ENCODE measurements at regions not wholly inside any gene's neighbourhood (a gene's known extent, or its start where the extent isn't known, plus 50 kb on each side); places are given as distances from the start of the nearest gene placed in this dataset.
A peak's percentile ranks its signal among the peaks of the same experiment; 100 is the strongest.
"Not testable (repeated sequence)": the region's sequence is repeated elsewhere in the genome, so short reads cannot be mapped to it uniquely, and the experiment has no call there.

GRCh38 chr6:140758169-140758877 is 1374.4 kb upstream of the GJE1 start:
- DNase-seq (ENCODE audit: low read depth): no peak

DNA sequence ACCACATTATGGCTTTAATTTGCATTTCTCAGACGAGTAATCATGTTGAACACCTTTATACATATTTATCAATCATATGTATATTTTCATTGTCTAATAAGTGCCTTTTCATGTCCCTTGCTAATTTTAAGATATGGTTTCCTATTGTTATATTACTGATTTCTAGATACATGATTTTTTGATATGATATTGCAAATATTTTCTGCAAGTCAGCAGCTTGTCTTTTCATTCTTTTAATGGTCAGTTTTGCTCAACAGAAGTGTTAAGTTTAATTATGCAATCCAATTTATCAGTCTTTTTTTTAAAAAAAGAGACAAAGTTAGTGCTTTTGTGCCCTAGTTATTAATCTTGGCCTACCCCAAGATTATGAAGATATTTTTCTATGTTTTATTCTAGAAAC is 1377.8 kb upstream of the CITED2 start:
- no peak for DNase-seq (ENCODE audit: low read depth)

DNA sequence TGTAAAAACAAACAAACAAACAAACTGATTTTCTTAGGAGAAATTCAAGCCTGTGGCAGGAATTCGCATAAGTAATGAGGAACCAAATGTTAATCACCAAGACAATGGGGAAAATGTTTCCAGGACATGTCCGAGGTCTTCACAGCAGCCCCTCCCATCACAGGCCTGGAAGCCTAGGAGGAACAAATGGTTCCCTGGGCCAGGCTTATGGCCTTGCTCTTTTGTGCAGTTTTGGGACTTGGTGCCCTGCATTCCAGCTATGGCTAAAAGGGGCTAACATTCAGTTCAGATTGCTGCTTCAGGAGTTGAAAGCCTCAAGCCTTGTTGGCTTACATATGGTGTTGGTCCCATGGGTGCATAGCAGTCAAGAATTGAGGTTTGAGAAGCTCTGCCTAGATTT is 1372.7 kb upstream of the CITED2 start:
- no peak for DNase-seq (ENCODE audit: low read depth)

- DNase-seq (ENCODE audit: low read depth): no peak
These were observed 1370.3 kb upstream of the CITED2 start for GRCh38 chr6:140744659-140745320.

DNA sequence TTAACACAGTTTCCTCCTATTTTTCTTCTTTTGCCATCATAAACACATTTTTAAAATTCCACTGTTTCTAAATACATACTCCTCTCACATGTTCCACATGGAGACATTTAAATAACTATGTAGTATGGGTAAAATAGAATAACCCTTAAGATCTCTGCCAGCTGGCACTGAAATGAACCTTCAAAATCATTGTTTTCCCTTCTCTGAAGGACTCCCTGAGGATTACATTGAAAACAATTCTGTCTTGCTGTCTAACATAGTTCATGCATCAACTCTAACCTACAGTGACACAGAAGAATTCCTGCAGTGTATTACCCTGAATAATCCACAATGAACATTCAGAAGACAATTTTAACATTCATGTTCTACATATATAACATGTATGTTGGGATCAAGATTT is 1361.8 kb upstream of the CITED2 start:
- DNase-seq (ENCODE audit: low read depth): no peak

DNA sequence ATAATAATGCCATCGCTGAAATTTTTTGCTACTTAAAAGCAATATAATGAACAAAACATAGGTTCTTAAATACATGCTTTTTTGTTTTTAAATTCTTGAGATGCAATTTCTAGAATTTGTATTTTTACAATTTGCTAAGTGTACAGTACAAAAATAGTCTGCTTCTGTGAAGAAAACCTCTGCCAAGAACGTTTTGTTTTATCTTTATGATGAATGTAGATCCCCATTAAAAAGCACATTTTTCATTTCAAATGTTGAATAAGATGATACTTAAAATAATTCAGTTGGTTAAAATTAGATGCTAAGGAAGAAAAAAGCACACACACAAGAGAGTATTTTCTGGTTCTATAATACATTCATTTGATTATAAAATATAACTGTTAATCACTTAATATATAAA is 1358.5 kb upstream of the CITED2 start:
- no peak for DNase-seq (ENCODE audit: low read depth)

DNA sequence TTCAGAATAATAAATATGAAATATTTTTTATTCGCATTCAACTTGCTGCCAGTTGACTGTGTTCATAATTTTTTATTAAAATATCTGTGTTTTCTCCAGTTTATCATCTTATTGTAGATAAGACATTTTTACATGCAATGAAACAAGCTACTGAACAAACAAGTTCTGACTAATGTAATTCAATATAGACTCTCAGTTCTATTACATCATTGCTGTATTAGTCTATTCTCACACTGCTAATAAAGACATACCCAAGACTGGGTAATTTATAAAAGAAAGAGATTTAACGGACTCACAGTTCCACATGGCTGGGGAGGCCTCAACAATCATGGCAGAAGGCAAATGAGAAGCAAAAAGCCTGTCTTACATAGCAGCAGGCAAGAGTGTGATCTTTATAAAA is 1357.7 kb upstream of the CITED2 start:
- DNase-seq (ENCODE audit: low read depth): no peak

DNA sequence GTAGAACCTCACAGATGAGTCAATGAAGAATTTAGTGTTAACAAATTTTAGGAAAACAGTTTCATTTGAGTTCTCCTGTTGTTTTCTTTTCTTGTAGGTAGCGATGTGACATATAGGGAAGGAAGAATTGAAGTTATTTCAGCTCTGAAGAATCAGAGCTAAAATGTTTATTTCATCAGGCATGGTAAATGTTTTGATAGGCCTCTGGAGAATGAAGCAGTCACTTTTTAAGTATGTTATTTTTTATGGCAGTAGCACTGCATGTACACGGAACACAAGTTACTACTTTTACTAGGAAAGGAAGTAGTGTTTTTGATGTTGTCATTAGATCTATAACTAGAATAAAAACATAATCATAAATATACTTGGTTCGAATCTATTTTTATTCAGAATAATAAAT is 1357.3 kb upstream of the CITED2 start:
- DNase-seq (ENCODE audit: low read depth): no peak

GRCh38 chr6:140729521-140729920 is 1355.1 kb upstream of the CITED2 start:
- DNase-seq (ENCODE audit: low read depth): no peak

GRCh38 chr6:140718021-140718420 is 1343.6 kb upstream of the CITED2 start:
- no peak for DNase-seq (ENCODE audit: low read depth)

GRCh38 chr6:140713495-140713894 is 1339.0 kb upstream of the CITED2 start:
- DNase-seq (ENCODE audit: low read depth): no peak

DNA sequence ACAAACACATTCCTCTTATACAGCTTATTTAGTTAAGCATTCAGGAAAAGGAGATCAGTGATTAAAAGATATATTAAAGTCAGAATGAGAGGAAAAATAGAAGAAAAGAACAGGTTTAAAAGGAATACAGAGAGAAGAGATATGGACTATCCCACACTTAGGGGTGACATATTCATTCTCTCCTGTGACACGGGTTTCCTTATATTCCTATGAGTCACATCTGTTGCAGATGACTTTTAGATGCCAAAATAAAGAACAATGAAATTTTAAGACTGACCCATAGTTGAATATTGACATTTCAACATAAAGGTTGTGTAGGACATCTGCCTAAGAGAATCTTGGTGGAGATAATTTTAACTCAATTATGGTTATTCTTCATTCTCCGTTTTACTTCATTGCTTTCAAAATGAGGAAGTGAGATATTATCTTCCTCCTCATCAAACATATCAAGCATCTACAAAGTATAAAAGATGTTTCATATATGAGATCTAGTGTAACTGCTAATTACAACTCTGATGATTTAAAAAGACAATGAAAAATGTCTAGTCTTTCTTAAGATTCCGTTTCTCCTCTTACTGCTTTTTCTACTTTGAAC is 1336.7 kb upstream of the CITED2 start:
- DNase-seq (ENCODE audit: low read depth): no peak

GRCh38 chr6:140708441-140708840 is 1334.0 kb upstream of the CITED2 start:
- DNase-seq (ENCODE audit: low read depth): no peak

GRCh38 chr6:140704008-140704407 is 1329.6 kb upstream of the CITED2 start:
- not testable (repeated sequence) for DNase-seq (ENCODE audit: low read depth)

DNA sequence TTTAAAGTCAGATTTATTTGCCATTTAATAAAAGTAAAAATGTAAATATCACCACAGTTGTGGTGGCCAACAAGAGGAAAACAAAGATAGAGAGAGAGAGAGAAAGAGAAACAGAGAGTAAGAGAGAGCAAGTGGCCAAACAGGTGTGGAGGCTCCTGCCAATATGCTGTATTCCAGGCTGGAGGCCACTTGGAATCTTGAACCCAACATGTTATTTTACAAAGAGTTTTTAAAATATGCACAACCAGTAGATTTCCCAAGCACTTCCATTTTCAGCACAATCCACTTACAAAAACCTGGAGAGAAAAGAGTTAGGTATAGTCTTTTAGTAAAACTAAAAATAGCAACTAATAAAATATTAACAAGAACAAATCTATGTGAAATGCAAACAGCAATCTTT is 1323.1 kb upstream of the CITED2 start:
- no peak for DNase-seq (ENCODE audit: low read depth)

DNA sequence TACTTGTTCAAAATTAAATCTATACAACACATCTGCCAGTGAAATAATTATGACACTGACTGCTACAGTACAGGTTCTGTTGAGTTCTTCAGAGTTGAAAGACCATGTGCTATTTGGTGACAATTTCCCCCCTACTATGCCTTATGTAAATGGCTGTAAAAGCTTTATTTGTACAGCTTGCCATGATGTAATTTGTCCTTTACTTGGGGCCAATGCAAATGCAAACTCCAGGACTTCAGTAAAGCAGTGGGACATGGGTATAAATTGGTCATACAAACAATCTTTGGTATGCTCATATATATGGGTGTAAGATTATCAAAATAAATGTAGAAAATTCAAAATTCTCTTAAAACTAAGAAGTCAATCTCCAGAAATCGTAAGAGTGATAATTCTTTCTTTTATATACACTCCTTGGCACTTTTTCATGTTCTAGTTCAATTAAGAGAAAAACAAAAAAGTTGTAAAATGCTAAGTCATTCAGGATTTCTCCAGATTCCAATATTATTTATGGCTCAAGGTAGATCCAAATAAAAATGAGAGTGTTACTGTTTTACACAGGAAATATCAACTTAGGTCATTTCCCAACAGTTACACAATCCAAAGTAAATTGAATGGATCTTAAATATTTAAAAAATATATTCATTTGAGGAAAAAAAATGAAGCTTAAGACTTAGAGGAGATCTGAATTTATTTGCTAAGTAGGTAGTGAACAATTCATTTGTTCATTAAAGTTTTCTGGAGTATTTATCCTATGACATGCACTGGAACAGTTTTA is 1310.5 kb upstream of the CITED2 start:
- no peak for DNase-seq (ENCODE audit: low read depth)

DNA sequence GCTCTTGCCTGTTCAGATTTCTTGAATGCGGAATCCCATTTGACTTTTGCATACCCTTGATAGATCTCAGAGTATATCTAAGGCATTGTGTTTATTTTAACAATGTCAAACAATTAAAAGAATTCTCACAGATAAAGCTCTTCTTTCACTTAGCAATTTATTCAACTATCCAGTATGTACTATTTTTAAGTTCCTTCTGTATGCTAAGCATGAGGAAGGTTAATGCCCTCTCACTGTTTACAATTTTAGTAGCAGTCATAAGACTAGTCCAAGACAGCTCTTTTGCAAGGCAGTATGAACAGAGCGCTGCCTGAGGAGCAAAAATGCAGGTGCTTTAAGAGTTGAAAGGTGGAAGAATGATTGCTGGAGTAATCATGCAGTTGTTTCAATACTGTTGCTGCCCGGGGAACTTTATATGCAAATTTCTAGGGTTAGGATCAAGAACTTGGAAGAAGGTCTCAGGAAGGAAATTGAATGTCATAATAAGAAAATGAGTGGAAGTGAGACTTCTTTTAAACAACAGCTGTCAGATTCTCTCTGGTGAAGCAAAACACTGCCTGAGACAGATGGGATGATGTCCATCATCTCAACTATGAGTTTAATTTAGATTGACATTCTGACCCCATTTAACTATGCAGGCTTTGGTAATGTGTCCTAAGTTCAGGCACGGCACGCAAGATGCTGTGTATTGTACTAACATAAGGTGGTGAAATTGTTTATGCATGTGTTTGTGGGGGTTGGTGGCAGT is 1303.5 kb upstream of the CITED2 start:
- no peak for DNase-seq (ENCODE audit: low read depth)

GRCh38 chr6:140671926-140672325 is 1297.5 kb upstream of the CITED2 start:
- DNase-seq (ENCODE audit: low read depth): peak; percentile 5

- no peak for DNase-seq (ENCODE audit: low read depth)
These were observed 1295.6 kb upstream of the CITED2 start for GRCh38 chr6:140670021-140670420.

DNA sequence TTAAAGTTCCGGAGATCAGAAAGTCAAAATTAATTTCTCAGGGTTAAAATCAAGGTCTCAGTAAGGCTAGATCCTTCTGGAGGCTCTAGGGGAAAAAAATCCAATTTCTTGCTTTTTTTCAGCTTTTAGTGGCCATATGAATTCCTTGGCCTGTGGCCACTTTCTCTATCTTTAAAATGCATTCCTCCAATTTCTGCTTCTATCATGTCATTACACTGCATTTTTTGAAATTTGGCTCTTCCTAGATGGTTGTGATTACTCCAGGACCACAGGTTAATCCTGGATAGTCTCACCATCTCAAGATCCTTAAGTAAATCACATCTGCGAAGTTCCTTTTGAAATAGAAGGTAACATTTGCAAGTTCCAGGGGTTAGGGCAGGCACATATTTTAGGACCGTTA is 1294.9 kb upstream of the CITED2 start:
- no peak for DNase-seq (ENCODE audit: low read depth)

- DNase-seq (ENCODE audit: low read depth): no peak
These were observed 1289.3 kb upstream of the CITED2 start for GRCh38 chr6:140663772-140664171.

- DNase-seq (ENCODE audit: low read depth): no peak
These were observed 1288.6 kb upstream of the CITED2 start for GRCh38 chr6:140663094-140663493.
